GM23338 (cell line): ENCODE measurements at regions not wholly inside any gene's neighbourhood (a gene's known extent, or its start where the extent isn't known, plus 50 kb on each side); places are given as distances from the start of the nearest gene placed in this dataset.

Experiments used
- ATAC-seq: fragments of 200-7000 bp; cut with Tn5 transposase; 3 replicates; pipeline ENCODE4 v1.9.1; 2020
- DNase-seq: peaks from one replicate; pipeline ENCODE4 v3.0.0-alpha.2; 2015; ENCODE audit warnings: low spot score
- H2AFZ ChIP-seq: fragments of 200-600 bp; sonication (generic); 2 replicates; pipeline ENCODE4 v1.8.0; 2016; ENCODE audit warnings: antibody characterized with exemption, mild to moderate bottlenecking, moderate library complexity
- H3F3A ChIP-seq: fragments of 200-600 bp; sonication (generic); replicated peaks from 2 replicates; pipeline ENCODE4 v1.8.0; 2017; ENCODE audit warnings: antibody characterized with exemption, mixed run types, low read depth
- H3K27ac ChIP-seq: fragments of 200-600 bp; sonication (generic); 2 replicates; pipeline ENCODE4 v1.6.1; 2016; ENCODE audit warnings: low read depth
- H3K27me3 ChIP-seq: fragments of 200-600 bp; sonication (generic); 2 replicates; pipeline ENCODE4 v1.8.0; 2016; ENCODE audit warnings: mild to moderate bottlenecking, mixed run types, moderate library complexity; ENCODE audit not compliant: insufficient read depth
- H3K36me3 ChIP-seq: fragments of 200-600 bp; sonication (generic); 2 replicates; pipeline ENCODE4 v1.8.0; 2016; ENCODE audit warnings: mild to moderate bottlenecking; ENCODE audit not compliant: insufficient read depth
- H3K4me1 ChIP-seq: fragments of 200-600 bp; sonication (generic); 2 replicates; pipeline ENCODE4 v1.8.0; 2016; ENCODE audit warnings: mild to moderate bottlenecking, moderate library complexity; ENCODE audit not compliant: insufficient read depth
- H3K4me2 ChIP-seq: fragments of 200-600 bp; sonication (generic); 2 replicates; pipeline ENCODE4 v1.7.1; 2017; ENCODE audit warnings: mixed run types
- H3K4me3 ChIP-seq: fragments of 200-600 bp; sonication (generic); 2 replicates; pipeline ENCODE4 v1.6.1; 2016; ENCODE audit warnings: mixed run types
- H3K79me2 ChIP-seq: fragments of 200-600 bp; sonication (generic); replicated peaks from 2 replicates; pipeline ENCODE4 v1.8.0; 2017; ENCODE audit warnings: mild to moderate bottlenecking; ENCODE audit not compliant: insufficient read depth
- H3K9me2 ChIP-seq: fragments of 200-600 bp; sonication (generic); 2 replicates; pipeline ENCODE4 v1.8.0; 2017; ENCODE audit not compliant: insufficient read depth
- H4K20me1 ChIP-seq: fragments of 200-600 bp; sonication (generic); replicated peaks from 2 replicates; pipeline ENCODE4 v1.8.0; 2017; ENCODE audit warnings: mild to moderate bottlenecking; ENCODE audit not compliant: insufficient read depth
- H3K27ac Mint-ChIP-seq: 2 replicates; pipeline ENCODE4 v1.8.0; 2020; ENCODE audit warnings: inconsistent platforms, mild to moderate bottlenecking, moderate library complexity, mixed read lengths
- H3K27me3 Mint-ChIP-seq: 3 replicates; pipeline ENCODE4 v1.8.0; 2022; ENCODE audit warnings: low read depth, mild to moderate bottlenecking, moderate library complexity, mixed read lengths, inconsistent platforms; ENCODE audit not compliant: insufficient read depth, poor library complexity
- H3K36me3 Mint-ChIP-seq: 3 replicates; pipeline ENCODE4 v1.8.0; 2021; ENCODE audit warnings: low read depth, mild to moderate bottlenecking, inconsistent platforms, moderate library complexity, mixed read lengths
- H3K4me1 Mint-ChIP-seq: 3 replicates; pipeline ENCODE4 v1.8.0; 2020; ENCODE audit warnings: mild to moderate bottlenecking, inconsistent platforms, mixed read lengths
- H3K4me3 Mint-ChIP-seq: 3 replicates; pipeline ENCODE4 v1.8.0; 2021; ENCODE audit warnings: moderate library complexity, mild to moderate bottlenecking, inconsistent platforms, mixed read lengths
- H3K9me3 Mint-ChIP-seq: 3 replicates; pipeline ENCODE4 v1.8.0; 2020; ENCODE audit warnings: moderate library complexity, mild to moderate bottlenecking, inconsistent platforms, mixed read lengths
- CREB1 ChIP-seq: fragments of 250-450 bp; sonication (Bioruptor Pico); IDR thresholded peaks from 2 replicates; pipeline ENCODE4 v1.5.0; 2020; ENCODE audit warnings: low read depth, mild to moderate bottlenecking, moderate library complexity
- EZH2 ChIP-seq: fragments of 200-600 bp; sonication (generic); IDR thresholded peaks from one replicate; pipeline ENCODE4 v1.8.0; 2017; ENCODE audit warnings: antibody characterized with exemption, mild to moderate bottlenecking, low read depth; ENCODE audit not compliant: unreplicated experiment
- EZH2phosphoT487 ChIP-seq: fragments of 200-600 bp; sonication (generic); IDR thresholded peaks from one replicate; pipeline ENCODE4 v1.8.1; 2018; ENCODE audit warnings: antibody characterized with exemption; ENCODE audit not compliant: unreplicated experiment
- NANOG ChIP-seq: IDR thresholded peaks from 2 replicates; pipeline ENCODE4 v1.6.1; 2016; ENCODE audit warnings: antibody characterized with exemption, borderline replicate concordance
- POLR2AphosphoS5 ChIP-seq: IDR thresholded peaks from 2 replicates; pipeline ENCODE4 v1.6.1; 2016; ENCODE audit warnings: antibody characterized with exemption, low read depth
- REST ChIP-seq: IDR thresholded peaks from one replicate; pipeline ENCODE4 v1.6.1; 2018; ENCODE audit warnings: antibody characterized with exemption; ENCODE audit not compliant: unreplicated experiment
- STAT1 ChIP-seq: IDR thresholded peaks from one replicate; pipeline ENCODE4 v1.6.1; 2016; ENCODE audit warnings: antibody characterized with exemption; ENCODE audit not compliant: unreplicated experiment
- ZNF114 ChIP-seq: fragments of 250-450 bp; sonication (Bioruptor Pico); IDR thresholded peaks from 2 replicates; pipeline ENCODE4 v1.5.0; 2020; ENCODE audit warnings: mild to moderate bottlenecking, moderate library complexity
- TF ChIP-seq, protein P1 (sequence below), 2 experiments: fragments of 200-600 bp in 1 of 2; sonication (generic) in 1 of 2; conservative IDR thresholded peaks; 2 replicates each; pipeline versions ENCODE4 v1.5.1 to v1.6.1; 2016 to 2017; ENCODE audit warnings: antibody characterized with exemption in 2 of 2, low read depth in 2 of 2, mild to moderate bottlenecking in 2 of 2, moderate library complexity in 1 of 2
- TF ChIP-seq, protein P2 (sequence below): IDR thresholded peaks from 2 replicates; pipeline ENCODE4 v1.6.1; 2016; ENCODE audit warnings: antibody characterized with exemption

DNA sequence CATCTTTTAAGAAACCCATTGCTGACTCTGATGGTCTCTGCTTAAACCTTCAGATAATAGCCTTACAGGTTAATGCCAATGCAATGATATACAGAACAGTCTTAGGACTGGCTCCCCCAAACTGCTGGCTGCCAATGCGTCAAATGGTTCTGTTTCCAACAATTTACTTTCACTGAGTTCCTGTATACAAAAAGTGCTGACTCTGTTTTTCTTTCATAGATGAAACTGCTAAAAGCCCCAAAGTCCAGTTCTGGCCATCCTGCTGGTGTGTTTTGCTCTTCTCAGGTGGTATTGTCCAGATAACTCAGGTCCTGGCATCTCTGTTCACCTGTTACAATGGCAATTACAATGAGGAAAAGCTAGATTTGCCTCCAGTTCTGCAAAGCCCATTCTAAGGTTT lies 326.9 kb downstream of the GRIN2B start (continued):
- no peak for TF ChIP-seq POLR2AphosphoS5
- no peak for TF ChIP-seq REST
- TF ChIP-seq, protein P1, sequence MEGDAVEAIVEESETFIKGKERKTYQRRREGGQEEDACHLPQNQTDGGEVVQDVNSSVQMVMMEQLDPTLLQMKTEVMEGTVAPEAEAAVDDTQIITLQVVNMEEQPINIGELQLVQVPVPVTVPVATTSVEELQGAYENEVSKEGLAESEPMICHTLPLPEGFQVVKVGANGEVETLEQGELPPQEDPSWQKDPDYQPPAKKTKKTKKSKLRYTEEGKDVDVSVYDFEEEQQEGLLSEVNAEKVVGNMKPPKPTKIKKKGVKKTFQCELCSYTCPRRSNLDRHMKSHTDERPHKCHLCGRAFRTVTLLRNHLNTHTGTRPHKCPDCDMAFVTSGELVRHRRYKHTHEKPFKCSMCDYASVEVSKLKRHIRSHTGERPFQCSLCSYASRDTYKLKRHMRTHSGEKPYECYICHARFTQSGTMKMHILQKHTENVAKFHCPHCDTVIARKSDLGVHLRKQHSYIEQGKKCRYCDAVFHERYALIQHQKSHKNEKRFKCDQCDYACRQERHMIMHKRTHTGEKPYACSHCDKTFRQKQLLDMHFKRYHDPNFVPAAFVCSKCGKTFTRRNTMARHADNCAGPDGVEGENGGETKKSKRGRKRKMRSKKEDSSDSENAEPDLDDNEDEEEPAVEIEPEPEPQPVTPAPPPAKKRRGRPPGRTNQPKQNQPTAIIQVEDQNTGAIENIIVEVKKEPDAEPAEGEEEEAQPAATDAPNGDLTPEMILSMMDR (conservative IDR thresholded peaks at IDR 0.05; ENCODE audit: low read depth in 2 of 2), result no peak

- Histone ChIP-seq H3K27me3 (no peaks in the 10 kb centered on the region), H3K27ac (no peak overlapping the region), H3F3A (no peaks in the 10 kb centered on the region), H3K9me2 (peaks cover 24% of the 10 kb centered on the region), H2AFZ (no peak overlapping the region), H3K4me1 (no peaks in the 10 kb centered on the region), H3K4me2 (no peak overlapping the region), H3K4me3 (no peak overlapping the region), H3K79me2 (no peaks in the 10 kb centered on the region), H3K36me3 (no peaks in the 10 kb centered on the region), H4K20me1 (no peaks in the 10 kb centered on the region)
- H3K4me1 Mint-ChIP-seq, result no peaks in the 10 kb centered on the region
- H3K36me3 Mint-ChIP-seq, result no peaks in the 10 kb centered on the region
- H3K27me3 Mint-ChIP-seq, result peaks cover 2% of the 10 kb centered on the region
- no peak overlapping the region for H3K4me3 Mint-ChIP-seq
- H3K27ac Mint-ChIP-seq, result no peak overlapping the region
- H3K9me3 Mint-ChIP-seq, result no peaks in the 10 kb centered on the region
- no peak for ATAC-seq
- DNase-seq, result no peak
- TF ChIP-seq POLR2AphosphoS5 (no peak), NANOG (no peak), EZH2phosphoT487 (no peak), EZH2 (no peak), REST (no peak), ZNF114 (CRISPR knock-in tag) (no peak), CREB1 (no peak), STAT1 (no peak)
- TF ChIP-seq, protein P2, sequence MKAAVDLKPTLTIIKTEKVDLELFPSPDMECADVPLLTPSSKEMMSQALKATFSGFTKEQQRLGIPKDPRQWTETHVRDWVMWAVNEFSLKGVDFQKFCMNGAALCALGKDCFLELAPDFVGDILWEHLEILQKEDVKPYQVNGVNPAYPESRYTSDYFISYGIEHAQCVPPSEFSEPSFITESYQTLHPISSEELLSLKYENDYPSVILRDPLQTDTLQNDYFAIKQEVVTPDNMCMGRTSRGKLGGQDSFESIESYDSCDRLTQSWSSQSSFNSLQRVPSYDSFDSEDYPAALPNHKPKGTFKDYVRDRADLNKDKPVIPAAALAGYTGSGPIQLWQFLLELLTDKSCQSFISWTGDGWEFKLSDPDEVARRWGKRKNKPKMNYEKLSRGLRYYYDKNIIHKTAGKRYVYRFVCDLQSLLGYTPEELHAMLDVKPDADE, result no peak
- TF ChIP-seq, protein P1 (conservative IDR thresholded peaks at IDR 0.05; ENCODE audit: low read depth in 2 of 2), result no peak
These were observed 329.3 kb downstream of the GRIN2B start for GRCh38 chr12:13652105-13652504.
